PC-9 (cell line): ENCODE measurements at regions not wholly inside any gene's neighbourhood (a gene's known extent, or its start where the extent isn't known, plus 50 kb on each side); places are given as distances from the start of the nearest gene placed in this dataset.

Experiments
- EZH2 ChIP-seq: fragments of 200-600 bp; sonication (generic); IDR thresholded peaks from 2 replicates; pipeline ENCODE4 v1.8.0; 2017; ENCODE audit warnings: antibody characterized with exemption, low read depth
- TF ChIP-seq, protein P1 (sequence below): fragments of 200-600 bp; sonication (generic); conservative IDR thresholded peaks from 2 replicates; pipeline ENCODE4 v1.6.1; 2017; ENCODE audit warnings: mixed run types, antibody characterized with exemption, mild to moderate bottlenecking, moderate library complexity

- TF ChIP-seq, protein P1, sequence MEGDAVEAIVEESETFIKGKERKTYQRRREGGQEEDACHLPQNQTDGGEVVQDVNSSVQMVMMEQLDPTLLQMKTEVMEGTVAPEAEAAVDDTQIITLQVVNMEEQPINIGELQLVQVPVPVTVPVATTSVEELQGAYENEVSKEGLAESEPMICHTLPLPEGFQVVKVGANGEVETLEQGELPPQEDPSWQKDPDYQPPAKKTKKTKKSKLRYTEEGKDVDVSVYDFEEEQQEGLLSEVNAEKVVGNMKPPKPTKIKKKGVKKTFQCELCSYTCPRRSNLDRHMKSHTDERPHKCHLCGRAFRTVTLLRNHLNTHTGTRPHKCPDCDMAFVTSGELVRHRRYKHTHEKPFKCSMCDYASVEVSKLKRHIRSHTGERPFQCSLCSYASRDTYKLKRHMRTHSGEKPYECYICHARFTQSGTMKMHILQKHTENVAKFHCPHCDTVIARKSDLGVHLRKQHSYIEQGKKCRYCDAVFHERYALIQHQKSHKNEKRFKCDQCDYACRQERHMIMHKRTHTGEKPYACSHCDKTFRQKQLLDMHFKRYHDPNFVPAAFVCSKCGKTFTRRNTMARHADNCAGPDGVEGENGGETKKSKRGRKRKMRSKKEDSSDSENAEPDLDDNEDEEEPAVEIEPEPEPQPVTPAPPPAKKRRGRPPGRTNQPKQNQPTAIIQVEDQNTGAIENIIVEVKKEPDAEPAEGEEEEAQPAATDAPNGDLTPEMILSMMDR: no peak
- no peak for TF ChIP-seq EZH2
These were observed 555.0 kb downstream of the BRD1 start for GRCh38 chr22:49272546-49273125.
